Mesenchymal stem cell (in vitro differentiated cells and primary cell): ENCODE measurements at regions not wholly inside any gene's neighbourhood (a gene's known extent, or its start where the extent isn't known, plus 50 kb on each side); places are given as distances from the start of the nearest gene placed in this dataset.
"Not testable (repeated sequence)": the region's sequence is repeated elsewhere in the genome, so short reads cannot be mapped to it uniquely, and the experiment has no call there.

ENCODE experiments used
- DNase-seq: peaks from one replicate; pipeline ENCODE4 v3.0.0-alpha.2; 2013
- H2AFZ ChIP-seq: one replicate; pipeline ENCODE4 v1.6.1; 2013; ENCODE audit warnings: low read depth, mild to moderate bottlenecking, control low read depth, inconsistent platforms, low read length, moderate library complexity
- H2AK5ac ChIP-seq: 2 replicates; pipeline ENCODE4 v1.6.1; 2013; ENCODE audit warnings: low read length, moderate library complexity, mild to moderate bottlenecking, inconsistent platforms; ENCODE audit not compliant: severe bottlenecking
- H2BK120ac ChIP-seq: one replicate; pipeline ENCODE4 v1.6.1; 2013; ENCODE audit warnings: low read depth, mild to moderate bottlenecking, inconsistent platforms, low read length, moderate library complexity
- H2BK12ac ChIP-seq, 2 experiments: one replicate each; pipeline ENCODE4 v1.6.1; 2013; ENCODE audit warnings: inconsistent platforms in 2 of 2, low read length in 2 of 2, mild to moderate bottlenecking in 2 of 2, moderate library complexity in 2 of 2, control low read depth in 1 of 2
- H2BK15ac ChIP-seq: one replicate; pipeline ENCODE4 v1.6.1; 2013; ENCODE audit warnings: mild to moderate bottlenecking, low read depth, inconsistent platforms; ENCODE audit not compliant: poor library complexity, severe bottlenecking
- H2BK5ac ChIP-seq: 2 replicates; pipeline ENCODE4 v1.6.1; 2013; ENCODE audit warnings: low read depth, mild to moderate bottlenecking, low read length, control low read depth, inconsistent platforms; ENCODE audit not compliant: poor library complexity, severe bottlenecking
- H3K14ac ChIP-seq, 2 experiments: one replicate each; pipeline ENCODE4 v1.6.1; 2013; ENCODE audit warnings: inconsistent platforms in 2 of 2, low read length in 2 of 2, control low read depth in 1 of 2, mild to moderate bottlenecking in 1 of 2, moderate library complexity in 1 of 2
- H3K18ac ChIP-seq, 2 experiments: one replicate each; pipeline ENCODE4 v1.6.1; 2013; ENCODE audit warnings: inconsistent platforms in 2 of 2, low read length in 2 of 2, control low read depth in 1 of 2, low read depth in 1 of 2, mild to moderate bottlenecking in 1 of 2
- H3K23ac ChIP-seq, 2 experiments: one replicate each; pipeline ENCODE4 v1.6.1; 2013; ENCODE audit warnings: inconsistent platforms in 2 of 2, low read length in 2 of 2, mild to moderate bottlenecking in 2 of 2, moderate library complexity in 2 of 2, control low read depth in 1 of 2
- H3K27ac ChIP-seq: 2 replicates; pipeline ENCODE4 v1.5.1; 2013; ENCODE audit warnings: mild to moderate bottlenecking, moderate library complexity, low read length, control low read depth, inconsistent platforms; ENCODE audit not compliant: poor library complexity, severe bottlenecking
- H3K27me3 ChIP-seq, 2 experiments: 2 replicates each; pipeline versions ENCODE4 v1.6.1 to v1.7.0; 2013; ENCODE audit warnings: low read length in 2 of 2, mild to moderate bottlenecking in 2 of 2, moderate library complexity in 2 of 2, control low read depth in 1 of 2, inconsistent platforms in 1 of 2; ENCODE audit not compliant: control insufficient read depth in 1 of 2, insufficient read depth in 1 of 2
- H3K36me3 ChIP-seq, 2 experiments: 2 replicates each; pipeline versions ENCODE4 v1.6.1 to v1.7.0; 2013; ENCODE audit warnings: low read length in 2 of 2, control low read depth in 1 of 2, inconsistent platforms in 1 of 2, low read depth in 1 of 2, mild to moderate bottlenecking in 1 of 2; ENCODE audit not compliant: insufficient read depth in 2 of 2, control insufficient read depth in 1 of 2
- H3K4ac ChIP-seq, 2 experiments: one replicate each; pipeline ENCODE4 v1.6.1; 2013; ENCODE audit warnings: inconsistent platforms in 2 of 2, low read length in 2 of 2, mild to moderate bottlenecking in 2 of 2, moderate library complexity in 2 of 2, control low read depth in 1 of 2, low read depth in 1 of 2
- H3K4me1 ChIP-seq: 2 replicates; pipeline ENCODE4 v1.6.1; 2013; ENCODE audit warnings: low read depth, low read length, control low read depth; ENCODE audit not compliant: control insufficient read depth, insufficient read depth
- H3K4me2 ChIP-seq: 2 replicates; pipeline ENCODE4 v1.6.1; 2013; ENCODE audit warnings: low read length, mild to moderate bottlenecking, inconsistent platforms; ENCODE audit not compliant: poor library complexity, severe bottlenecking
- H3K4me3 ChIP-seq, 2 experiments: 2 replicates each; pipeline versions ENCODE4 v1.5.1 to v1.7.0; 2013; ENCODE audit warnings: low read length in 2 of 2, mild to moderate bottlenecking in 2 of 2, control low read depth in 1 of 2, low read depth in 1 of 2; ENCODE audit not compliant: insufficient read depth in 1 of 2
- H3K79me1 ChIP-seq: replicated peaks from 2 replicates; pipeline ENCODE4 v1.6.1; 2013; ENCODE audit warnings: mild to moderate bottlenecking, control low read depth, low read length, inconsistent platforms; ENCODE audit not compliant: poor library complexity, severe bottlenecking
- H3K9ac ChIP-seq: 2 replicates; pipeline ENCODE4 v1.7.0; 2013; ENCODE audit warnings: mild to moderate bottlenecking, low read length, moderate library complexity
- H3K9me3 ChIP-seq: 2 replicates; pipeline ENCODE4 v1.7.0; 2013; ENCODE audit warnings: mild to moderate bottlenecking, low read length; ENCODE audit not compliant: control insufficient read depth
- H4K8ac ChIP-seq: one replicate; pipeline ENCODE4 v1.6.1; 2013; ENCODE audit warnings: inconsistent platforms, mild to moderate bottlenecking, low read length, moderate library complexity
- H4K91ac ChIP-seq: one replicate; pipeline ENCODE4 v1.6.1; 2013; ENCODE audit warnings: mild to moderate bottlenecking, low read length, inconsistent platforms
- WGBS: methylation state at CpG from one replicate; pipeline ENCODE4 v1.1.7; 2013; ENCODE audit warnings: mixed read lengths; 5-methylcytosine and 5-hydroxymethylcytosine counted together

GRCh38 chr5:20304570-20304969 lies 316.6 kb upstream of the CDH18 start:
- H3K4me3 ChIP-seq, H2BK5ac ChIP-seq, H3K4ac ChIP-seq, H4K8ac ChIP-seq, H3K79me1 ChIP-seq, H3K27me3 ChIP-seq, H3K4me2 ChIP-seq, DNase-seq, H3K36me3 ChIP-seq, H2BK15ac ChIP-seq, H2BK12ac ChIP-seq, H3K14ac ChIP-seq, H3K23ac ChIP-seq, H2AFZ ChIP-seq, H3K9me3 ChIP-seq, H3K4me1 ChIP-seq, H2BK120ac ChIP-seq, H3K27ac ChIP-seq, H4K91ac ChIP-seq, H3K9ac ChIP-seq, H3K18ac ChIP-seq, H2AK5ac ChIP-seq: not testable (repeated sequence)
- 86% methylated on average over 8 of the region's 11 CpGs for WGBS

GRCh38 chr5:20300110-20300509 lies 312.1 kb upstream of the CDH18 start:
- no peak overlapping the region for H3K27ac ChIP-seq
- no peak overlapping the region for H4K8ac ChIP-seq
- H2AFZ ChIP-seq: no peak overlapping the region
- no peaks in the 10 kb centered on the region for H3K79me1 ChIP-seq
- H3K4me2 ChIP-seq: no peak overlapping the region
- no peaks in the 10 kb centered on the region for H3K36me3 ChIP-seq
- H2BK12ac ChIP-seq: no peak overlapping the region
- WGBS: 82% methylated on average over 2 of the region's 4 CpGs
- H2AK5ac ChIP-seq: no peak overlapping the region
- H3K9me3 ChIP-seq: no peaks in the 10 kb centered on the region
- H3K4me1 ChIP-seq: no peaks in the 10 kb centered on the region
- no peak overlapping the region for H2BK15ac ChIP-seq
- H2BK5ac ChIP-seq: no peak overlapping the region
- H3K27me3 ChIP-seq: no peaks in the 10 kb centered on the region
- no peak overlapping the region for H3K23ac ChIP-seq
- no peak for DNase-seq
- H2BK120ac ChIP-seq: no peak overlapping the region
- no peak overlapping the region for H3K4ac ChIP-seq
- H3K9ac ChIP-seq: no peak overlapping the region
- H3K14ac ChIP-seq: no peak overlapping the region
- no peak overlapping the region for H3K18ac ChIP-seq
- no peak overlapping the region for H4K91ac ChIP-seq
- no peak overlapping the region for H3K4me3 ChIP-seq

DNA sequence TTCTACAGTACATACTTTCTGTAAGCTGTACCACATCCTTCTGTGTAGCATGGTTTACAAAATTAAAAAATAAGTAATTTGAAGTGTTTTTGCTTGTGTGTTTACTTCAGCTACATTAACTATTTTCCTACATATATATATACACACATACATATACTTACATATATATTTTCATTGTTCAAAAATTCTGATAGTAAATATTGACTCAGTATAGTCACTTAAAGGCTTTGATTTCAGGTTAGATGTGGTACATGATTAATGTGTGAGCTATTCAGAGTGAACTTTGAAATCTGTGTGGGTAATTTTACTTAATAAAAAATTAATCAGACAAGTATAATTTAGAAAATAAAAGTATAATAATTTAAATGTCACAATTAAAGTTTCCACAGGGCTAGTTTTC lies 306.7 kb upstream of the CDH18 start:
- no peaks in the 10 kb centered on the region for H3K4me1 ChIP-seq
- no peak overlapping the region for H3K4me2 ChIP-seq
- H2BK15ac ChIP-seq: no peak overlapping the region
- no peak overlapping the region for H3K4ac ChIP-seq
- no peak overlapping the region for H3K14ac ChIP-seq
- no peaks in the 10 kb centered on the region for H3K27me3 ChIP-seq
- no peak overlapping the region for H2BK5ac ChIP-seq
- H3K9ac ChIP-seq: no peak overlapping the region
- no peak overlapping the region for H2AK5ac ChIP-seq
- no peak overlapping the region for H4K91ac ChIP-seq
- no peaks in the 10 kb centered on the region for H3K79me1 ChIP-seq
- H3K4me3 ChIP-seq: no peak overlapping the region
- H3K18ac ChIP-seq: no peak overlapping the region
- no peak overlapping the region for H2AFZ ChIP-seq
- no peaks in the 10 kb centered on the region for H3K36me3 ChIP-seq
- H4K8ac ChIP-seq: no peak overlapping the region
- no peak overlapping the region for H3K23ac ChIP-seq
- no peak overlapping the region for H2BK12ac ChIP-seq
- no peak for DNase-seq
- H3K27ac ChIP-seq: no peak overlapping the region
- no peak overlapping the region for H2BK120ac ChIP-seq
- H3K9me3 ChIP-seq: no peaks in the 10 kb centered on the region

GRCh38 chr5:20291766-20292165 lies 303.8 kb upstream of the CDH18 start:
- Histone ChIP-seq H4K8ac (no peak overlapping the region), H2AFZ (no peak overlapping the region), H2BK5ac (no peak overlapping the region), H3K36me3 (no peaks in the 10 kb centered on the region), H3K4me1 (no peaks in the 10 kb centered on the region), H3K9ac (no peak overlapping the region), H3K14ac (no peak overlapping the region), H4K91ac (no peak overlapping the region), H3K4ac (no peak overlapping the region), H3K27me3 (no peaks in the 10 kb centered on the region), H2AK5ac (no peak overlapping the region), H3K4me2 (no peak overlapping the region), H3K79me1 (no peaks in the 10 kb centered on the region), H2BK15ac (no peak overlapping the region), H3K4me3 (no peak overlapping the region), H2BK12ac (no peak overlapping the region), H3K27ac (no peak overlapping the region), H3K18ac (no peak overlapping the region), H3K9me3 (no peaks in the 10 kb centered on the region), H3K23ac (no peak overlapping the region), H2BK120ac (no peak overlapping the region)
- WGBS: 74% methylated on average over 3 of the region's 3 CpGs
- DNase-seq: no peak
